Cardiac fibroblast (primary cell): ENCODE measurements at regions not wholly inside any gene's neighbourhood (a gene's known extent, or its start where the extent isn't known, plus 50 kb on each side); places are given as distances from the start of the nearest gene placed in this dataset.

Experiments
- DNase-seq, 2 donors: peaks; one replicate each; pipeline versions ENCODE4 v3.0.0 to v3.0.0-alpha.2; 2010; ENCODE audit warnings: low read depth in 2 of 2
- H3K4me3 ChIP-seq, 2 donors: replicated peaks in 1 of 2; 1 replicate in 1 of 2; 2 replicates in 1 of 2; pipeline ENCODE4 v1.5.1; 2011; ENCODE audit warnings: low read depth in 2 of 2, low read length in 2 of 2, mild to moderate bottlenecking in 2 of 2, moderate library complexity in 1 of 2
- CTCF ChIP-seq: IDR thresholded peaks from one replicate; pipeline ENCODE4 v1.5.1; 2011; ENCODE audit warnings: low read depth, mild to moderate bottlenecking, low read length, inconsistent platforms

- no peak overlapping the region for H3K4me3 ChIP-seq
- DNase-seq, result peak; percentile 78 to 92
- no peak for TF ChIP-seq CTCF
These were observed 136.1 kb upstream of the MAP1LC3B2 start for GRCh38 chr12:116423094-116423493.

GRCh38 chr12:116425256-116426193 is 133.7 kb upstream of the MAP1LC3B2 start:
- no peak for TF ChIP-seq CTCF
- H3K4me3 ChIP-seq, result no peak overlapping the region
- peak in 1 of 2 donors; percentile 30 for DNase-seq

GRCh38 chr12:116426391-116427136 is 132.6 kb upstream of the MAP1LC3B2 start:
- peak; percentile 98 to 99 for DNase-seq
- peak; percentile 68 for TF ChIP-seq CTCF
- no peak overlapping the region for H3K4me3 ChIP-seq

- no peak overlapping the region for H3K4me3 ChIP-seq
- no peak for TF ChIP-seq CTCF
- peak in 1 of 2 donors; percentile 66 for DNase-seq
These were observed 131.8 kb upstream of the MAP1LC3B2 start for GRCh38 chr12:116427200-116427930.

- no peak overlapping the region for H3K4me3 ChIP-seq
- no peak for TF ChIP-seq CTCF
- no peak for DNase-seq
These were observed 129.3 kb upstream of the MAP1LC3B2 start for GRCh38 chr12:116429826-116430360.

GRCh38 chr12:116430911-116431565 is 128.1 kb upstream of the MAP1LC3B2 start:
- no peak for DNase-seq
- TF ChIP-seq CTCF, result no peak
- no peak overlapping the region for H3K4me3 ChIP-seq
